MCF 10A (cell line): ENCODE measurements at regions not wholly inside any gene's neighbourhood (a gene's known extent, or its start where the extent isn't known, plus 50 kb on each side); places are given as distances from the start of the nearest gene placed in this dataset.

Source experiments
- BruUV-seq: library from RNA; stranded (reverse); fragments of 400-500 nt; replicated peaks from 2 replicates; lab custom pipeline; 2021; lab: Mats Ljungman, UMichigan
- CTCF ChIA-PET: fragments of 300-600 bp; sonication (Branson Sonifier 250); formaldehyde crosslinking; extraction: SDS; loops from one replicate; lab custom pipeline; 2021; ENCODE audit warnings: antibody characterized with exemption, inconsistent platforms; lab: Yijun Ruan, JAX
- POLR2A ChIA-PET: fragments of 300-600, 350-650 bp; sonication (Branson Sonifier 250); formaldehyde crosslinking; extraction: SDS; loops from one replicate; lab custom pipeline; 2020; ENCODE audit warnings: antibody characterized with exemption, inconsistent platforms; lab: Yijun Ruan, JAX
- DNase-seq: peaks from one replicate; pipeline ENCODE4 v3.0.0-alpha.2; 2018; ENCODE audit not compliant: unreplicated experiment
- H3K27ac Mint-ChIP-seq: one replicate; pipeline ENCODE4 v1.8.0; 2022; ENCODE audit warnings: mild to moderate bottlenecking, low read depth, mixed read lengths; ENCODE audit not compliant: unreplicated experiment
- H3K27me3 Mint-ChIP-seq: one replicate; pipeline ENCODE4 v1.8.0; 2022; ENCODE audit warnings: mixed read lengths; ENCODE audit not compliant: insufficient read depth, unreplicated experiment
- H3K36me3 Mint-ChIP-seq: one replicate; pipeline ENCODE4 v1.8.0; 2022; ENCODE audit warnings: mild to moderate bottlenecking, moderate library complexity, mixed read lengths; ENCODE audit not compliant: insufficient read depth, unreplicated experiment
- H3K4me1 Mint-ChIP-seq: one replicate; pipeline ENCODE4 v1.8.0; 2022; ENCODE audit warnings: mixed read lengths; ENCODE audit not compliant: insufficient read depth, unreplicated experiment
- H3K4me3 Mint-ChIP-seq: one replicate; pipeline ENCODE4 v1.8.0; 2022; ENCODE audit warnings: mild to moderate bottlenecking, moderate library complexity, mixed read lengths; ENCODE audit not compliant: unreplicated experiment
- H3K9me3 Mint-ChIP-seq: one replicate; pipeline ENCODE4 v1.8.0; 2022; ENCODE audit warnings: mixed read lengths; ENCODE audit not compliant: unreplicated experiment
- CTCF ChIP-seq: fragments of 200-600 bp; IDR thresholded peaks from one replicate; pipeline ENCODE4 v1.8.0; 2022; ENCODE audit warnings: antibody characterized with exemption, mild to moderate bottlenecking; ENCODE audit not compliant: unreplicated experiment
- intact Hi-C: fragments of 100-400 bp; cut with micrococcal nuclease; formaldehyde crosslinking; loops from 2 replicates; pipeline ENCODE4 v1.14.1; 2022

GRCh38 chr1:239795304-239795703, 296.4 kb upstream of the FMN2 start:
- no peak overlapping the region for H3K4me3 Mint-ChIP-seq
- H3K9me3 Mint-ChIP-seq: no peaks in the 10 kb centered on the region
- no peaks in the 10 kb centered on the region for H3K36me3 Mint-ChIP-seq
- no peak for DNase-seq
- no TSS peak for BruUV-seq
- H3K4me1 Mint-ChIP-seq: no peaks in the 10 kb centered on the region
- POLR2A ChIA-PET: interaction anchor here (0.7 kb wide), 1 partner anchor 88 kb away, joined by 3 read pairs; no protein-coding TSS in a partner anchor
- CTCF ChIA-PET: interaction anchor here (1.1 kb wide), 2 partner anchors 14 to 19 kb away, joined by 4 to 5 read pairs; no protein-coding TSS in a partner anchor
- TF ChIP-seq CTCF: no peak
- H3K27me3 Mint-ChIP-seq: no peaks in the 10 kb centered on the region
- H3K27ac Mint-ChIP-seq: no peak overlapping the region
- intact Hi-C loops: no loop called here

GRCh38 chr1:239799617-239800016, 292.1 kb upstream of the FMN2 start:
- H3K4me3 Mint-ChIP-seq: no peak overlapping the region
- no TSS peak for BruUV-seq
- no peaks in the 10 kb centered on the region for H3K27me3 Mint-ChIP-seq
- no peak for DNase-seq
- intact Hi-C loops: no loop called here
- no peak overlapping the region for H3K27ac Mint-ChIP-seq
- POLR2A ChIA-PET: interaction anchor here (0.5 to 1.0 kb wide), 2 partner anchors 15 to 1143 kb away, joined by 3 read pairs; no protein-coding TSS in a partner anchor
- no peaks in the 10 kb centered on the region for H3K9me3 Mint-ChIP-seq
- CTCF ChIA-PET: interaction anchor here (0.7 to 7.0 kb wide), 3 partner anchors 16 to 98 kb away, joined by 4 to 60 read pairs (median 6); no protein-coding TSS in a partner anchor
- no peak for TF ChIP-seq CTCF
- H3K36me3 Mint-ChIP-seq: no peaks in the 10 kb centered on the region
- no peaks in the 10 kb centered on the region for H3K4me1 Mint-ChIP-seq

GRCh38 chr1:239800861-239801260, 290.8 kb upstream of the FMN2 start:
- H3K27ac Mint-ChIP-seq: no peak overlapping the region
- ChIA-PET CTCF (interaction anchor here (0.6 to 7.0 kb wide), 9 partner anchors 9 to 582 kb away, joined by 3 to 60 read pairs (median 4); no protein-coding TSS in a partner anchor), POLR2A (interaction anchor here (1.4 kb wide), 2 partner anchors 39 to 92 kb away, joined by 3 read pairs; no protein-coding TSS in a partner anchor)
- peaks cover 4% of the 10 kb centered on the region for H3K4me1 Mint-ChIP-seq
- intact Hi-C loops: no loop called here
- H3K27me3 Mint-ChIP-seq: no peaks in the 10 kb centered on the region
- H3K9me3 Mint-ChIP-seq: no peaks in the 10 kb centered on the region
- no peak for TF ChIP-seq CTCF
- H3K36me3 Mint-ChIP-seq: no peaks in the 10 kb centered on the region
- H3K4me3 Mint-ChIP-seq: no peak overlapping the region
- no TSS peak for BruUV-seq
- no peak for DNase-seq

- H3K4me1 Mint-ChIP-seq: peaks cover 11% of the 10 kb centered on the region
- ChIA-PET CTCF (interaction anchor here (0.6 to 7.0 kb wide), 11 partner anchors 8 to 397 kb away, joined by 3 to 60 read pairs (median 3); no protein-coding TSS in a partner anchor), POLR2A (interaction anchor here (0.6 to 1.4 kb wide), 7 partner anchors 12 to 341 kb away, joined by 3 to 6 read pairs (median 4); no protein-coding TSS in a partner anchor)
- intact Hi-C loops: no loop called here
- BruUV-seq: no TSS peak
- no peak for DNase-seq
- H3K36me3 Mint-ChIP-seq: no peaks in the 10 kb centered on the region
- no peak overlapping the region for H3K4me3 Mint-ChIP-seq
- no peak overlapping the region for H3K27ac Mint-ChIP-seq
- no peaks in the 10 kb centered on the region for H3K9me3 Mint-ChIP-seq
- H3K27me3 Mint-ChIP-seq: no peaks in the 10 kb centered on the region
- TF ChIP-seq CTCF: no peak
Observed at GRCh38 chr1:239802275-239802674, 289.4 kb upstream of the FMN2 start.
